UCSD-AML1 (cell line): ENCODE measurements at regions not wholly inside any gene's neighbourhood (a gene's known extent, or its start where the extent isn't known, plus 50 kb on each side); places are given as distances from the start of the nearest gene placed in this dataset.

Source experiments
- DNase-seq: peaks from one replicate; lab custom pipeline; 2025; ENCODE audit not compliant: unreplicated experiment; lab: John Stamatoyannopoulos, UW

- no peak for DNase-seq
Measured at GRCh38 chr4:31343061-31343460, 622.9 kb downstream of the PCDH7 start.

- no peak for DNase-seq
Measured at GRCh38 chr4:31349907-31350306, 629.7 kb downstream of the PCDH7 start.

DNA sequence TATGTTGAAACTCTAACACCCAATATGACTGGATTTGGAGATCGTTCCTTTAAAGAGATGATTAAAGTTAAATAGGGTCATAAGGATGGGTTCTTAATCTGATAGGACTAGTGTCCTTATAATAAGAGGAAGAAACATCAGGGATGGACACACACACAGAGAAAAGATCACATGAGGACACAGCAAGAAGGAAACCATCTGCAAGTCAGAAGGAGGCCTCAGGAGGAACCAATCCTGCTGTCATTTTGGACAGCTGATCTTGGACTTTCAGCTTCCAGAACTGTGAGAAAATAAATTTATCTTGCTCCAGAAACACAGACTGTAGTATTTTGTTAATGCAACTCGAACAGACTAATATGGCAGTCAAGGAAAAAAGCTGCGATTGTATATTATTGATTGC lies 631.5 kb downstream of the PCDH7 start:
- no peak for DNase-seq

- no peak for DNase-seq
Measured at GRCh38 chr4:31356839-31357238, 636.7 kb downstream of the PCDH7 start.

DNA sequence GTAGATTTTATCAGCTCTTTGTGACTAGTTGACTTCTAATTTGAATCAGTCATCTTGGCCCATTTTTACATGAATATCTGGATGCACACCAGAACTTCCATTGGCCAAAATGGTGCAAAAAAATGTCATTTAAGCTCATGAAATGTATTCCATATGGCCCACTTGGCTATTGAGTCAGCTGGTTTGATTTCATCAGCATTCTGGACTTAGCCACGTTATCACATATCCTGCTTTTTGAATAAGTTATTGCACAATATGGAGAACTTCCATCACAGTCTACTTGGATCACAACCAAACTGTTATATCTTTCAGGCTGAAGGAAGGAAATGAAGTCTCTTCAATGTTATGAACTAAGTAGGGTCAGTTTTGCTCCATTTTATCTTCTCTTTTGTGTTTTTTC lies 640.6 kb downstream of the PCDH7 start:
- DNase-seq, result no peak

DNA sequence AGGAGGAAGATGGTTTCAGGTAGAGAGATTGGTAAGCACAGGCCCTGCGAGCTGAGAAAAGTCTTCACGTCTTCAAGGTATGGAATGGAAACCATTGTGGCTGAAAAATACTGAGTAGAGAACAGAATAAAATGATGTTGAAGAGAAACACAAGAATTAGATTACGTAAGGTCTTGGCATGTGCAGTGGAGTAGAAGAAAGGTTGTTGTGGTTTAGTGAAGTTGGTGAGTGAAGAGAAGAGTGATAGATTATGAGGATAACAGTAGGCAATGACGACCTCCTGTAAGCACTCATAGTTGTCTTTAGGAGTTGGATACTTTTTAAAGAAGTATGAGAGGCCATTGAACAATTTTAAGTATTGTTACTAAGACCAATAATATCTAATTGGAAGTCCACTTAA lies 642.6 kb downstream of the PCDH7 start:
- no peak for DNase-seq

- DNase-seq, result no peak
Measured at GRCh38 chr4:31365006-31365690, 645.0 kb downstream of the PCDH7 start.

DNA sequence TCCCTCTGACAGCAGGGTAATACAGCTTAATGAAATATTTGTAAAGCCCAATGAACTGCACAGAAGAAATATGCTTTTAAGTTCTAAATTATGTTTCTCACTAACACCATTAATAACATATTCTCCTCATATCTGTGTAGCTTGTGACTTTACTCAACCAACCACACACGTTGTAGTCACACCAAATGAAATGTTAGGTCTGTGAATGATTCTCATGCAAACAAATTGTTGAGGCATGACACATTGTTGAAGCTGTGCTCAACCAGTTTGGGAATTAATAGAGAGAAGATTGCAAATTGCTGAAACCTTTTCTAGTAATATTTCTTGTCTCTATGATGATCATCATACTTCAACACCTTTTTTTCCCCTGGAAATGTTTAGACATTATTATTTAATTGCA lies 645.9 kb downstream of the PCDH7 start:
- no peak for DNase-seq

- peak; percentile 3 for DNase-seq
Measured at GRCh38 chr4:31370866-31371465, 650.8 kb downstream of the PCDH7 start.

DNA sequence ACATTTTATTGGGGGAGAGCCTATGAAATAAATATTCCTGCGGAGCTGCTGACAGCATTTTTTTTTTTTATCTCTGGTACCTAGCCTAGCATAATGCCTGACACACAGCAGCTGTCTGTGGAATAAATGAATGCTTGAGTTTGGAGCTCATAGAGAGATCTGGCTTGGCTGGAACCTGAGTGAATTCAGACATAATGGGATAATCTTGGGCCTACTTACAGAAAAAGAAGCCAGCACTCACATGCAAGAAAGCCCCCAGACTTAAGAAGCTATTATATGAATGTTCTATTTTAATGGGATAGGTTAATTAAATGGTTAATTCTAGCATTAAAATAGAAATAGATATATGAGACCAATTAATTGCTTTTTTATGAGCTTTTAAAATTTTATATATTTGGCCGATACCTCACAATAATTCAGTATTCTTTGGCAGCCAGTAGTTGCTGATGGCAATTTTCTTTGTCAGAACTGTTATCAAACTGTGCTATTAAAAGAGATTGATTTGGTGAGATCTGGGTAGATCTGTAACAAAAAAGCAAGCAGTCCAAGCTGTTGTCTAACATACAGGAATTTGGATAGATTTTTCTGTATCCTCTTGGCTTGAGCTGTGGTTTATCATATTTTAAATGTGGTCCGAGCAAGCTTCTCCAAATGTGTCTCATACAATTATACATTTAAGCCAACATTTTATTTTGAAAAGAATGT lies 654.2 kb downstream of the PCDH7 start:
- DNase-seq, result no peak

DNA sequence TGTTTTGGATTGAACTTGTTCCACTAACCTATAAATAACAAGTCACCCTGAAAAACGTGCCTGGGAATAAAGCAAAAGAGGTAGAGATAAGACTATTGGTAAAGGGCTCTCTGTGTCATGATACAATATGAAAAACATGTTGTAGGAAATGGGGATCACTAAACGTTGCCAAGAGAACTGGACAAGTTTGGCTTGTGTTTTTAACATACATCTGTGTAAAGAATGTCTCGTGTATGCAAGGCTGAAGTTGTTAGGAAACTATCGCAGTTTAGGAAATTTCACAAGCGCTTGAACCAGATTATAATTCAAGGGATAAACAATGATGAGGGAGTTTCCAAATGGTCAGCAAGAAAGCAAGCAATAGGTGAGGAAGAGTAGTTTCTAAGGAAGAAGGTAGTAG lies 655.8 kb downstream of the PCDH7 start:
- no peak for DNase-seq

DNA sequence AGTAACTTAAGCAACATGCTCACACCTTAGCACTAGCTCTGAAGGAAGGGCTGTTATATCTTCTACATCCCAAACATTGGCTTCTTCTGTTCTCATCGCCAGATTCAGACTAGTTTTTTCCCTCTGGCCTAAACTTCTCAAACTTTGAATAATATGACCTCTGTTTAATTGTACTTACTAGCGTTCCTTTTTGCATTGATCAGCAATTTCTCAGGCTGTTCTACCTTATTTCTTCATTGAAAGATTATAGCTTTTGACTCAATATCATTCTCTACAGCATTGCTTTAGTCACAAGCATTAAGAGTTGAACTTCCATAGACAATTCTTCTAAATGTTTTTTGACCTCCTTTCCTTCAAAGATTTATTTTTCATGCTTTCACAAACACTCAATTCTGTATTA lies 659.2 kb downstream of the PCDH7 start:
- no peak for DNase-seq

GRCh38 chr4:31383767-31384166 lies 663.6 kb downstream of the PCDH7 start:
- DNase-seq, result no peak

- no peak for DNase-seq
Measured at GRCh38 chr4:31390849-31391248, 670.7 kb downstream of the PCDH7 start.

- no peak for DNase-seq
Measured at GRCh38 chr4:31391976-31392375, 671.8 kb downstream of the PCDH7 start.

- no peak for DNase-seq
Measured at GRCh38 chr4:31392923-31393322, 672.8 kb downstream of the PCDH7 start.

DNA sequence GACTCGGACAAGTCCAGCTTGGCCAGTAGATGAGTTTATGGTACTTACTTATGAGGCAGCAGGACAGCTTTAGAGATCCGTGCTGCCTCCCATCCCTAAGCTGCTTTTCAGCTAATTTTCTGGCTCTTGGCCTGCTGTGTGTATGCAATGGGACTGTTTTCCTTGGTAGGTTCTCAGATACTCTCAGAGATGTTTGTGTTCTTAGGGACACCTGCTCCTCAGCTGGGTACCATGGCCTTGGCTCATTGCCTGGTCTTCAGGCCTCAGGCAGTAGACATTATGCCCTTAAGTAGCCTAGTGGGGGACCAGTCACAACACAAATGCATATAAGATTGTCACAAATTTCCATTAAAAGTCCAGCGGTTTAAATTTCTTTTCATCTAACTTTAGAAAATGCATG lies 688.0 kb downstream of the PCDH7 start:
- no peak for DNase-seq

- DNase-seq, result no peak
Measured at GRCh38 chr4:31411565-31411964, 691.4 kb downstream of the PCDH7 start.

- no peak for DNase-seq
Measured at GRCh38 chr4:31415629-31416028, 695.5 kb downstream of the PCDH7 start.

DNA sequence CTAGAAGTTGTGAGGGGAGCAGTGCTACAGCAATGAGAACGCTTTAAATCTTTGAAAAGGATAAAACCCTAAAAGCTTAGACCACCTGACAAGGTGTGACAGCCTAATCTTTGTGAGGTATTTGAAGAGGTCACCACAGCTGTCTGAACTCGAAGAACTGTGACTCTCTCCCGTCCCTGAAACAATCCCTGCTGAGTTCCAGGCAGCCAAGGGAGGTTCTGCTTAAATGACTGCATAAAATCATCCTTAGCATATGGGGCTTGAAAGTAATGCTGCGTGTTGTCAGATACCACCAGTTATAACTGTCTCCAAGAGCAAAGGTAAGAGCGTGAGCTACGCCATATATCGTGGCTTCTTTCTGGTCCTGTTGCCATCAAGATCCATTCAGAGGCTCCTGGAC lies 696.3 kb downstream of the PCDH7 start:
- DNase-seq, result no peak

DNA sequence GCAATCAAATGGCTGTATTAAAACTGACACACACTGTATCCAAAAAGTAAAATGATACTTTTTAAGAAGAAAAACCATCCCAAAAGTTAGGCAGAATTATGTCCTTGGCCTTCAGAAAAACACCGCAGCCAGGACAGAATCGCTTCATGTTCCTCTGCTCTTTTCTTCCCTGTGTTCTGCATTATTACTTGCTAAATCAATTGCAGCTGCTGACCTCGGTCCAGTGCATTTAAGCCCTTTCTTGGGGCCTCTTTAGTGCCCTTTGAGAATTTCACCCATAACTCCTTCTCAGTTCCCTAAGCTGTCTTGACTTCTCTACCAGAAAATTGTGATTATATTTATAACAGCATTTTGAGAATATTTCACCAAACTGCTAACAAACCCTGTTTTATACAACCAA lies 696.9 kb downstream of the PCDH7 start:
- no peak for DNase-seq

- no peak for DNase-seq
Measured at GRCh38 chr4:31422006-31422405, 701.8 kb downstream of the PCDH7 start.
